Chondrocyte (in vitro differentiated cells): ENCODE measurements at regions not wholly inside any gene's neighbourhood (a gene's known extent, or its start where the extent isn't known, plus 50 kb on each side); places are given as distances from the start of the nearest gene placed in this dataset.

Experiments
- DNase-seq: peaks from one replicate; pipeline ENCODE4 v3.0.0; 2021; ENCODE audit warnings: mixed read lengths, low spot score
- H3K27ac Mint-ChIP-seq: one replicate; pipeline ENCODE4 v1.8.0; 2021; ENCODE audit warnings: mild to moderate bottlenecking, moderate library complexity, mixed read lengths; ENCODE audit not compliant: unreplicated experiment
- H3K27me3 Mint-ChIP-seq: 2 replicates; pipeline ENCODE4 v1.8.0; 2021; ENCODE audit warnings: low read depth, mixed read lengths
- H3K36me3 Mint-ChIP-seq: 2 replicates; pipeline ENCODE4 v1.8.0; 2021; ENCODE audit warnings: low read depth, mixed read lengths
- H3K4me1 Mint-ChIP-seq: 2 replicates; pipeline ENCODE4 v1.8.0; 2021; ENCODE audit warnings: low read depth, mild to moderate bottlenecking, mixed read lengths
- H3K4me3 Mint-ChIP-seq: one replicate; pipeline ENCODE4 v1.8.0; 2021; ENCODE audit warnings: mild to moderate bottlenecking, moderate library complexity, mixed read lengths; ENCODE audit not compliant: unreplicated experiment
- H3K9me3 Mint-ChIP-seq: 2 replicates; pipeline ENCODE4 v1.8.0; 2021; ENCODE audit warnings: low read depth, mixed read lengths
- TF ChIP-seq, protein P1 (sequence below): fragments of 200-600 bp; sonication (generic); IDR thresholded peaks from 2 replicates; pipeline ENCODE4 v1.5.0; 2021; ENCODE audit warnings: antibody characterized with exemption, mild to moderate bottlenecking, moderate library complexity

DNA sequence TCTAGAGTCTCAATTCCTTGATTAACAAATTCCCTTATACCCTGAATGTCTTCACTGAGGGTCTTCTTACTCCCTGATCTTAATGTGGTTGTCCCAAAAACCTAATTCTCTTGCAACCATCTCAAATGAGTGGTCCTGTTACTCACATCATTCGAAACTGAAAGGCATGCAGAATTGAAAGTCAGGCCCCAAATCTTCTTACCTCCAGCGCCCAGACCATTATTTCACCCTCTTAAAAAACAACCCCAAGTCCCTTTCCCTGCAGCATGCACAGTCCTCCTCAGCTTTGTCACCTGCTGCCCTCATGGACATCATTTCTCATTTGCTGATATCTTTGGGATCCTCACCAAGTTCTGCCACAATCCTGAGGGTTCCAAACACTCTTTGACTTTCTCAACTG is 230.1 kb downstream of the SEC16B start:
- Mint-ChIP-seq H3K9me3 (no peaks in the 10 kb centered on the region), H3K27me3 (peaks cover 6% of the 10 kb centered on the region), H3K27ac (no peak overlapping the region), H3K4me1 (no peaks in the 10 kb centered on the region), H3K4me3 (no peak overlapping the region), H3K36me3 (no peaks in the 10 kb centered on the region)
- TF ChIP-seq, protein P1, sequence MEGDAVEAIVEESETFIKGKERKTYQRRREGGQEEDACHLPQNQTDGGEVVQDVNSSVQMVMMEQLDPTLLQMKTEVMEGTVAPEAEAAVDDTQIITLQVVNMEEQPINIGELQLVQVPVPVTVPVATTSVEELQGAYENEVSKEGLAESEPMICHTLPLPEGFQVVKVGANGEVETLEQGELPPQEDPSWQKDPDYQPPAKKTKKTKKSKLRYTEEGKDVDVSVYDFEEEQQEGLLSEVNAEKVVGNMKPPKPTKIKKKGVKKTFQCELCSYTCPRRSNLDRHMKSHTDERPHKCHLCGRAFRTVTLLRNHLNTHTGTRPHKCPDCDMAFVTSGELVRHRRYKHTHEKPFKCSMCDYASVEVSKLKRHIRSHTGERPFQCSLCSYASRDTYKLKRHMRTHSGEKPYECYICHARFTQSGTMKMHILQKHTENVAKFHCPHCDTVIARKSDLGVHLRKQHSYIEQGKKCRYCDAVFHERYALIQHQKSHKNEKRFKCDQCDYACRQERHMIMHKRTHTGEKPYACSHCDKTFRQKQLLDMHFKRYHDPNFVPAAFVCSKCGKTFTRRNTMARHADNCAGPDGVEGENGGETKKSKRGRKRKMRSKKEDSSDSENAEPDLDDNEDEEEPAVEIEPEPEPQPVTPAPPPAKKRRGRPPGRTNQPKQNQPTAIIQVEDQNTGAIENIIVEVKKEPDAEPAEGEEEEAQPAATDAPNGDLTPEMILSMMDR, result no peak
- no peak for DNase-seq

DNA sequence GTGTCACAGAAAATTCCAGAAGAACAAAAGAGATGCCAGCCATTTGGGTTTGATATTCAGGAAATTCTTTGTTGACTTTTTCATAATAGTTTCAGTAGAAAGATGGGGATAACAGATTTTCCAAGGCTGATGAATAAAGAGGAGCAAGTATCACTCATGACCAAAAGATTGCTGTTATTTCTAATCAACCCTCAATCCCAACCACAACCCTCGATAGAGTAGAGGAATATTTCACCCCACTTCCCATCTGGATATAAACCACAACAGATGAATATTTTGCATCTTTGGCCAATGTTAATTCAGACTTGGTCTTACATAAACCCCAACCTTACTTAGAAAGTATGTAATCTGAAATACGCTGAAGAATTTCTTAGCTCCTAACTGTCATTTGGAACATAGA is 232.4 kb downstream of the SEC16B start:
- no peak overlapping the region for H3K27ac Mint-ChIP-seq
- DNase-seq, result no peak
- no peaks in the 10 kb centered on the region for H3K4me1 Mint-ChIP-seq

GRCh38 chr1:177732178-177732577 is 237.7 kb downstream of the SEC16B start:
- Mint-ChIP-seq H3K27ac (no peak overlapping the region), H3K4me3 (no peak overlapping the region), H3K9me3 (peaks cover 3% of the 10 kb centered on the region), H3K4me1 (no peaks in the 10 kb centered on the region), H3K27me3 (peaks cover 10% of the 10 kb centered on the region), H3K36me3 (no peaks in the 10 kb centered on the region)
- no peak for DNase-seq
- TF ChIP-seq, protein P1, result no peak

More for the DNA sequence above, 232.4 kb downstream of the SEC16B start:
- Mint-ChIP-seq H3K27me3 (peaks cover 2% of the 10 kb centered on the region), H3K4me3 (no peak overlapping the region), H3K36me3 (no peaks in the 10 kb centered on the region), H3K9me3 (peaks cover 3% of the 10 kb centered on the region)
- TF ChIP-seq, protein P1, result no peak

- TF ChIP-seq, protein P1, result no peak
- Mint-ChIP-seq H3K4me3 (no peak overlapping the region), H3K36me3 (no peaks in the 10 kb centered on the region), H3K27ac (no peak overlapping the region), H3K9me3 (peaks cover 17% of the 10 kb centered on the region), H3K4me1 (no peaks in the 10 kb centered on the region), H3K27me3 (peaks cover 8% of the 10 kb centered on the region)
- DNase-seq, result no peak
These were observed 240.2 kb downstream of the SEC16B start for GRCh38 chr1:177729646-177730045.

DNA sequence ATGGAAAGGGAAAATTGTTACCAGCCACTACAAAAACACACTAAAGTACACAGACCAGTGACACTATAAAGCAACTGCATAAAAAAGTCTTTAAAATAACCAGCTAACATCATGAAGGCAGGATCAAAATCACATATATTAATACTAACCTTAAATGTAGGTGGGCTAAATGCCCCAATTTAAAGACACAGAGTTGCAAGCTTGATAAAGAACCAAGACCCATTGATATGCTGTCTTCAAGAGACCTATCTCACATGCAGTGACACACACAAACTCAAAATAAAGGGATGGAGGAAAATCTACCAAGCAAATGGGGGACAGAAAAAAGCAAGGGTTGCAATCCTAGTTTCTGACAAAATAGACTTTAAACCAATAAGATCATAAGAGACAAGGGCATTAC is 246.3 kb downstream of the SEC16B start:
- TF ChIP-seq, protein P1, result no peak
- no peaks in the 10 kb centered on the region for H3K4me1 Mint-ChIP-seq
- DNase-seq, result no peak
- H3K36me3 Mint-ChIP-seq, result no peaks in the 10 kb centered on the region
- peaks cover 41% of the 10 kb centered on the region for H3K9me3 Mint-ChIP-seq
- H3K27me3 Mint-ChIP-seq, result peaks cover 6% of the 10 kb centered on the region
- H3K27ac Mint-ChIP-seq, result no peak overlapping the region
- no peak overlapping the region for H3K4me3 Mint-ChIP-seq
